ENCODE measurements at regions not wholly inside any gene's neighbourhood (a gene's known extent, or its start where the extent isn't known, plus 50 kb on each side); places are given as distances from the start of the nearest gene placed in this dataset.

DNA sequence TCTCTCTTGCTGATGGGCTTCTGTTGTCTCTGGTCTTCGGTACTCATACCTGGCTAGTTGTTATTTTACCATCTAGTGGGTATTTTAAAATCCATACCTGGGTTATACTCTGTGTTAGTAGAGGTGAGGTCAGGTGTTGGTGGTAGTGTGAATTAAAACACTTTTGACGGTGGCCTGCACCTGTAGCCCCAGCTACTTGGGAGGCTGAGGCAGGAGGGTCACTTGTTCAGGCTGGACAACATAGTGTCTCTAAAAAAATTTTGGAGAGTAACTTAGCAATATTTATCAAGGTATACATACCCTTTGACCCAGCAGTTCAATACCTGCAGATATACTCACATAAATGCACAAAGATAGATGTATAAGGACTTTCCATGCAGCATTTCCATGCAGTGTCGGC lies 55.4 kb downstream of the GSX1 start:
- DNase-seq (ENCODE audit: low read depth in 2 of 2), result no peak

DNA sequence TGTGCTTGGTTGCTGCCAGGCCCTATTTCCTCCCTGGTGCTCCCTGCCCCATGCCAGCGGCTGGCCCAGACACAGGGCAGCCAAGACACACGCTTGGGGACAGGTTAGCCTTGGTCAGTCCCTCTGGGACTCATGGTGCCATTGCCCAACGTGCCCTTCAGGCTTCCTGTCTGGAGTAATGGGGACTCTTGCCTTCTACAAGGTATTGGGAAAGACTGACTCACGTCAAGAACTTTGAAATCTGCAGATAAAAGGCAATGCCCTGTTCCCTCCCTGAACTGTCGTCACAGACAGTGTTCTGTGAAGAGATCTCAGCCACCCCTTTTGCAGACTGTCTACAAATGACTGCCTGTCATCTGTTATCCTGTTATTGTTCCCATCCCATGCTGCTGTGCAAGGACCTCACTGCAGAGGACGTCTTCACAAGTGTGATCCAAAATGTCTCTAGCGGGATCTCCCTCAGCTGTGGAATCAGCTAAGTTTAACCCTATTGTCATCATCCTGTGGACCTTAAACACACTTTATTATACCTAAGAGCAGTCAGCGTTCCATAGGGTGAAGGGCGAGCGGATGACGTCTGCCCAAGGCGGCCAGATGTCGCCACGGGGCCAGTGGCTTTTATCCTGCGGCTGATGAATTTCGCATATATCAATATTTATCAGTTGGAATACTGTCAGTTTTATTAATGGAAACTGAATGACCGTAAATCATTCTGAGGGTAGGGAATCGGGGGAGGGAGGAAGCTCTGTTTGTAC lies 59.0 kb downstream of the GSX1 start:
- DNase-seq (ENCODE audit: low read depth in 2 of 2), result no peak

DNA sequence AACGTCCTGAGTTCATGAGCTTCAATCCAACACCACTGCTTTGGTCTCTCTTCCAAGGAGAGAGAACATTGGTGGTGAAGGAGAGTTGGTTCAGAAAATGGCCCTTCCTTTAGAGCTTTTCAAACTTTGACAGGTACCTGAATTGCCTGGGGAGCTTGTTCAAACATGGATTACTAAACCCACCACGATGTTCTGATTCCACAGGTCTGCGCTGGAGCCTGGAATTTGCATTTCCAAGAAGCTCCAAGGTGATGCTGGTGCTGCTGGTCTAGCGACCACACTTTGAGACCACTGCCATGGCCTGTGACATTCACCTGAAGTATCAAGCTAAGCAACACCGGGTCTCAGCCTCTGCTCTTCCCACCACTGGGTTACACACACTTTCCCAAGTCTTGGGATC lies 60.2 kb downstream of the GSX1 start:
- DNase-seq (ENCODE audit: low read depth in 2 of 2), result no peak

DNA sequence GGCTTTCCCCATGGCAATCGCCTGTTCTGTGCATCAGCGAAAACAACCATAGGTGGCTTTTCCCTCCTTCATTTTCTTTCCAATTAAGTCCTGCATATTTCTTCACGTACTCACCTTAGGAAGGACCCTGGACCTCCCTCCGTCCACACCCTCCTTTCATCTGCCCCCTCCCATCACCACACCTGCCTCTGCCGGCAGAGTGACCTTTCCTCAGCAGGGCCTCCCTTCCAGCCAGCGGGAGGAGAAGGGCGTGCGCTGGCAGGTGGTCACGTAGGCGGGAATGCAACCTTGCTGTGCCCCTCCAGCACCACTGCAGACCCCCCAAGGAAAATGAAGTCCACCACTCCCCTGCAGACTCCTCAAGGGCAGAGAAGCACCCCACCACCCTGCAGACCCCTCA lies 61.1 kb downstream of the GSX1 start:
- no peak for DNase-seq (ENCODE audit: low read depth in 2 of 2)

DNA sequence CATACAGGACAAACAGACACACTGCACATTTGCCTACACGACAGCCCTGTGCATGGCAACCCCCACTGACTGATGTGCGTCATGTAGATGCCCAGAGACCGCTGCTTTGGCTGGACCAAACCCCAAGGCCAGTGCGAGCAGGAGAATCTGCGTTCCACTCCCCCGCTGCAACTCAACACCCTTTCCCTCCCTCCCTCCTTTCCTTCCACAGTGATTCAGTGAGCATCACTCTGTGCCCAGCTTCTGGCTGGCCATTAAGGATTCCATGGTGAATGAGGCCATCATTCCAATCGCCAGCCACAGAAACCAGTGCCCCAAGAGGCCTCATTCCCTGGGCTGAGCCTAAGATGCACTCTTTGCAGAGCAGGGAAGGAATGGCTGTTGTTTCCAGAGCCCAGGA lies 61.6 kb downstream of the GSX1 start:
- no peak for DNase-seq (ENCODE audit: low read depth in 2 of 2)

DNA sequence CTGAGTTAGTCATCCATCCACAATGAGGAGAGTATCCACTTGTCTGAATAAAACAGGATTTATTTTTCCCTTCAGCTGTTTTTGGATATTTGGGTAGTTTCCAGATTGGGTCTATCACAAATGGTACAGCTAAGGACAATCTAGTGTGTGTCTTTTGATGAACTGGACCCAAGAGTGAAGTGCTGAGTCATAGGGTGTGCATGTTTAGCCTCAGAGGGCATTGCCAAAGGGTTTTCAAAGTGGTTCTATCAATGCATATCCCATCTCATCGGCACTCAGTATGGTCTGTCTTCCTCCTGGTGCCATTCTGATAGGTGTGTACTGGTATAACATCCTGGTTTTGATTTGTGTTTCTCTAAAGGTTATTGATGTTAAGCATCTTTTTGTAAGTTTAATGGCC lies 62.3 kb downstream of the GSX1 start:
- DNase-seq (ENCODE audit: low read depth in 2 of 2), result no peak

DNA sequence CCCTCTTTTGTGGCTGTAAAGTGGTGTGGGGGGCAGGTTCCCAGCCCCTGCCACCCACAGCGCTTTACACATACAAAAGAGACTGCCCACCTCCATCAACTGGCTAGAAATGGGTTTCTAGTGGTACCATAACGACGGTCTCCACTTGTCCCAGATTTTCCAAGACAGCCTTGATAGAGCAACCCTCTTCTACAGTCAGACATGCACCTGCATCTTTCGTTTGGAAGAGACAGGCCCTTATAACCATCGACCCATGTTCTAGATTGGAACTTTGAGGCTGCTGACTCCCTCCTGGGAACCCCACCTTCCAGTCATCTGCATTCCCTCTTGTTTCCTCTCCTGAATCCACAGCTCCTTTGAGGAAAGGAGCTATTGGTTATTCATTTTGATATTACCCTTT lies 63.1 kb downstream of the GSX1 start:
- no peak for DNase-seq (ENCODE audit: low read depth in 2 of 2)

DNA sequence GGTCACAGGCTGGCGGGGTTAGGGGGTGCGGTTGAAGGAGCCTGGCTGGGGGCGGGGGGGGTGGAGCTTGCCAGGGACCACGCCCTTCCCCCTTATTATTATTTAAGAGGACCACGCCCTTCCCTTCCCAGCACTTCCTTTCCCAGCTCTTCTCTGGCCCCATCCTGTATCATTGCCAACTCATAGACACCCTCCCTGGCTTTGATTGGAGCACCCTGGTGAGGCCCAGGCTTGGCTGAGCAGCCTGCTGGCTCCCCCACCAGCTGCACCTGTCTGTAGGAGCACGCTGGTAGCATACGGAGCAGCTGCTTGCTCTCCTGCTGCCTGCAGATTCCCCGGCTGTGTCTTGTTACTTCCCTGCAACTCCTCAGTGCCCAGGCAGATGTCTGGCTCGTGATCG lies 62.5 kb upstream of the PDX1 start:
- DNase-seq (ENCODE audit: low read depth in 2 of 2), result no peak

DNA sequence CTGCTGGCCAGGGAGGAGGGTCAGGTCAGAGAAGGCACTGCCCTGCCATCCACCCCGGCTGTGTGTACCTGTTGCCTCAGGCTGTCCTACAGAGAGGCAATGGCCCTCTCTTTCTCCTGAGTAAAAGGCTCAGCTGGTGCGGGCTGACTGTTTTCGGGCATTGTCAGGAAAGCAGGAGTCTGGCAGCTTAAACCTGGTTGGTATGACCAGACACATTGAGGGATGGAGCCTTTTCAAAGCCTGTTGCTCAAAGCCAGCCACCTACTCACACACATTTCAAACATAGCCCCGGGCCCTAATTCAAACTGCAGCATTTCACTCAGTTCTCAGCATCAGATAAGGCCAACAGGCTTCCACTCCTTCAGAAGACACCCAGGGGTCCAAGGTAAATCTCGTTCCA lies 61.8 kb upstream of the PDX1 start:
- DNase-seq (ENCODE audit: low read depth in 2 of 2), result no peak

DNA sequence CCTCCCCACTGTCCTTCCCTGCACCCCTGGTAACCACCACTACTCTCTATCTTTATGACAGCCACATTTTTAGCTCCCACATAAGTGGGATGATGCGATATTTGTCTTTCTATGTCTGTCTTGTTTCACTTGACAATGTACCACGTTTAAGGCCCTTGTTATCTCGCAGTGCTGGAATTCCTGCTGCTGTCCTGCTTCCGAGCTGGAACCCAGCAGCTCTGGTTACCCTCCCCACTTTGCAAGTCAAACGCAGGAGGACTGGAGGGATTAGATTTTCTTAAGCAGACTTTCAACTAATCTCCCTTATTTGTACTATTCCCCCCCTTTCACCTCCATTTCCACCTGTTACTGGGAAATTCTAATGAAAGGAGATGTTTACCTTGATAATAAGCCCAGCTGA lies 59.1 kb upstream of the PDX1 start:
- no peak for DNase-seq (ENCODE audit: low read depth in 2 of 2)

DNA sequence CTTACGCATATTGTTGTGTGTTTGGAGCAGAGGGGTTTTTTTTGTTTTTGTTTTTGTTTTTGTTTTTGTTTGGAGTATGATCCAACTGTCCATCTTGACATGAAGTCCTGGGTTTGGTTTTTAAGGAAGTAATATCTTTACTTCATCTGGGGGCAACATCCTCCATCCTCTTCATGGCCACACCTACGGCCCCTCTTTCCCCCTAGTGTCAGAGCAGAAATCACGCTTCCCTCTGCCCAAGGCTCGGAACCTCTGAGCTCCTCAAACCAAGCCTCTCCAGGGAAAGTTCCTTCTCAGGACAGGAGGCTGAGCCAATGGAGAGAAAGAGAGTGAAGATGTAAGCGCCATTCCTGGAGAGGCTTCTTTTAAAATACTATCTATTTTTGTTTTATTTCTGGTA lies 58.6 kb upstream of the PDX1 start:
- DNase-seq (ENCODE audit: low read depth in 2 of 2), result no peak

DNA sequence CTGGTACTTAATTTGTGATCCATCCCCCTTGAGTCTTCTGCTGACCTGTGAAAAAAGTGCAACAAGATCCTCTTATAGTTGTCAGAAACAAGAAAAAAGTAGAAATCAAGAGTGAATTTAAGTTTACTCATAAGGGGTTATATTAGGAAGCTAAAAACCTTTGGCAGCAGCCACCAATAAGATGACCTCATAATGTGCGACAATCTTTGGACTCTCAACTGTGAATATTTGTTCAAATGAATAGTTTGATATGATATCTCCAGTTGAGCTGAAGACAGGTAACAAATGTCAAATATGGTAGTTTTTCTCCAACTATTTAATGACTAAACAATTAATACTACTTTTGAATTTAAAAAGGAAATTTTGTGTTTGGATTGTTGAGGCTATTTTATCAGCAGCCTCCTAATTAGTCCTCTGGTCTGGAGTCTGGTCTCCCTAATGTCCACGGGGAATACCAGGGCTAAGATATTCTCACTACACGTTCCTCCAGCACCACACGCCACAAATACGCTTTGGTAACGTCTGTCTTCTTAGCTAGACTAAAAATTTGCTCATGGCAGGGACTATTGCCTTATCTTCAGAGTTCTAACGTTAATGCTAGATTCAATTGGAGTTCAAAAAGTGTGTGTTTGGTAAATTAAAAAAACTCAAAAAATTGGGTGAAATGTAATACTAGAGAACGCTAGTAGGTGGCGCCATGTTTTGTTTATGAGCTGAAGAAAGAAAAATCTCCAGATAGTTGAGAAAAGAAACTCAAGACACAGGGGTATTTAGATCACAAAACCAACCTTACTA lies 51.0 kb upstream of the PDX1 start:
- peak; percentile 15 to 18 for DNase-seq (ENCODE audit: low read depth in 2 of 2)

DNA sequence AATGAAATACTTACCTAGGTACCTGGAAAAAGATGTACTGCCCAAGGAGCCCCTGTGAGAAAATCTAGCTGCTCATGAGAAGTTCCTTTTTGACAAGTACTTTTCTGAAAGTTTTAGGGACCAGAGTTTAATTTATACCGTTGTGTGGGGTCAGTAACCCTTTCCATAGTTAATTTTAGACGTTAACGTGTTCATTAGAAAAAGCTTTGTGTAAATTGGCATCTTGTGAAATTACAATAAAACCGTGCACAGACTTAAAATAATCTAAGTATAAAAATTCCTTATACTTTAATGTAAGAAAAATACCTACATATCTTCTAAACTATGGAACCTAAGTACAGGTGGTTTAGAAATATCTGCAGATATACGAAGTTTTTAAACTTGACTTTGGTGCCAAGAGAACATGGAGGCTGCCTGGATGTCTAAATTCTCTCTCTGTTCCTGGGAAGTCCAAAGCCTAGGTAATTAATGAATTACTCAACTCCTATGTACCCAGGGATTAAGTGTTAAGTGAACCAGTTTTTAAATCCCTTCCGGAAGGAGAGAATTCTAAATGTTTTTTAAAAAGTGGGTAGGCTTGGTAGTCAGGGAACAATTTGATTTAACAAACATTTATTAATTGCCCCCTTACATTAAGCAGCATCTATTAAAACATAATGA lies 50.2 kb upstream of the PDX1 start:
- no peak for DNase-seq (ENCODE audit: low read depth in 2 of 2)
